ENCODE measurements at regions not wholly inside any gene's neighbourhood (a gene's known extent, or its start where the extent isn't known, plus 50 kb on each side); places are given as distances from the start of the nearest gene placed in this dataset.

DNA sequence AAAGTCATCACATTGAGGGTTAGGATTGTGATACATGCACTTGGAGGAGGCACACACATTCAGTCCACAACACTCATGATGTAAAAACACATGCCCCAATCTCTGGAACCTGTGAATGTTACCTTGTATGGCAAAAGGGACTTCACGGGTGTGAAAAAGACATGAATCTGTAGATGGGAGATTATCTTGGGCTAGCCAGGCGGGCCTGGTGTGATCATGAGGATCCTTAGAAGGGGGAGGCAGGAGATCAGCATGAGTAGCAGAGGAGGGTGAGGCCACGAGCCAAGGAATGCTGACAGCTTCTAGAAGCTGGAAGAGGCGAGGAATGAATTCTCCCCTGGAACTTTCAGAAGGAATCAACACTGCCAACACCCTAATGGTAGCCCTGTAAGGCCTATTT, 77.5 kb upstream of the ENPP6 start:
- TF ChIP-seq, protein P1, sequence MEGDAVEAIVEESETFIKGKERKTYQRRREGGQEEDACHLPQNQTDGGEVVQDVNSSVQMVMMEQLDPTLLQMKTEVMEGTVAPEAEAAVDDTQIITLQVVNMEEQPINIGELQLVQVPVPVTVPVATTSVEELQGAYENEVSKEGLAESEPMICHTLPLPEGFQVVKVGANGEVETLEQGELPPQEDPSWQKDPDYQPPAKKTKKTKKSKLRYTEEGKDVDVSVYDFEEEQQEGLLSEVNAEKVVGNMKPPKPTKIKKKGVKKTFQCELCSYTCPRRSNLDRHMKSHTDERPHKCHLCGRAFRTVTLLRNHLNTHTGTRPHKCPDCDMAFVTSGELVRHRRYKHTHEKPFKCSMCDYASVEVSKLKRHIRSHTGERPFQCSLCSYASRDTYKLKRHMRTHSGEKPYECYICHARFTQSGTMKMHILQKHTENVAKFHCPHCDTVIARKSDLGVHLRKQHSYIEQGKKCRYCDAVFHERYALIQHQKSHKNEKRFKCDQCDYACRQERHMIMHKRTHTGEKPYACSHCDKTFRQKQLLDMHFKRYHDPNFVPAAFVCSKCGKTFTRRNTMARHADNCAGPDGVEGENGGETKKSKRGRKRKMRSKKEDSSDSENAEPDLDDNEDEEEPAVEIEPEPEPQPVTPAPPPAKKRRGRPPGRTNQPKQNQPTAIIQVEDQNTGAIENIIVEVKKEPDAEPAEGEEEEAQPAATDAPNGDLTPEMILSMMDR (IDR thresholded peaks at IDR 0.05) = no peak
- TF ChIP-seq POLR2AphosphoS5 (IDR thresholded peaks at IDR 0.05) (no peak), POLR2A (IDR thresholded peaks at IDR 0.05) (no peak)
